Kidney epithelial cell (primary cell): ENCODE measurements at regions not wholly inside any gene's neighbourhood (a gene's known extent, or its start where the extent isn't known, plus 50 kb on each side); places are given as distances from the start of the nearest gene placed in this dataset.

ENCODE experiments used
- DNase-seq: peaks from one replicate; pipeline ENCODE4 v3.0.0-alpha.2; 2010; ENCODE audit warnings: low read depth
- H3K27me3 ChIP-seq: 2 replicates; pipeline ENCODE4 v1.6.0; 2011; ENCODE audit warnings: low read length; ENCODE audit not compliant: control insufficient read depth, insufficient read depth
- H3K36me3 ChIP-seq: 2 replicates; pipeline ENCODE4 v1.5.1; 2011; ENCODE audit warnings: low read length; ENCODE audit not compliant: control insufficient read depth, insufficient read depth
- H3K4me3 ChIP-seq: 2 replicates; pipeline ENCODE4 v1.5.1; 2011; ENCODE audit warnings: low read depth, mild to moderate bottlenecking, control low read depth, low read length
- CTCF ChIP-seq: IDR thresholded peaks from 2 replicates; pipeline ENCODE4 v1.5.1; 2011; ENCODE audit warnings: mild to moderate bottlenecking, moderate library complexity, low read length, control low read depth, inconsistent platforms; ENCODE audit not compliant: insufficient read depth, poor library complexity, severe bottlenecking

GRCh38 chr18:1907470-1908206 lies 663.7 kb downstream of the METTL4 start:
- TF ChIP-seq CTCF, result no peak
- DNase-seq, result no peak
- H3K27me3 ChIP-seq, result no peaks in the 10 kb centered on the region
- H3K36me3 ChIP-seq, result no peaks in the 10 kb centered on the region
- no peak overlapping the region for H3K4me3 ChIP-seq

GRCh38 chr18:1914489-1914888 lies 656.8 kb downstream of the METTL4 start:
- no peak for DNase-seq
- no peaks in the 10 kb centered on the region for H3K36me3 ChIP-seq
- H3K4me3 ChIP-seq, result no peak overlapping the region
- no peaks in the 10 kb centered on the region for H3K27me3 ChIP-seq
- peak; percentile 42 for TF ChIP-seq CTCF

GRCh38 chr18:1916869-1917523 lies 654.3 kb downstream of the METTL4 start:
- Histone ChIP-seq H3K36me3 (no peaks in the 10 kb centered on the region), H3K4me3 (no peak overlapping the region), H3K27me3 (no peaks in the 10 kb centered on the region)
- TF ChIP-seq CTCF, result no peak
- no peak for DNase-seq

- H3K27me3 ChIP-seq, result no peaks in the 10 kb centered on the region
- DNase-seq, result no peak
- no peaks in the 10 kb centered on the region for H3K36me3 ChIP-seq
- TF ChIP-seq CTCF, result no peak
- no peak overlapping the region for H3K4me3 ChIP-seq
Measured at GRCh38 chr18:1917569-1917968, 653.7 kb downstream of the METTL4 start.

- DNase-seq, result no peak
- no peak for TF ChIP-seq CTCF
- H3K36me3 ChIP-seq, result no peaks in the 10 kb centered on the region
- no peak overlapping the region for H3K4me3 ChIP-seq
- H3K27me3 ChIP-seq, result no peaks in the 10 kb centered on the region
Measured at GRCh38 chr18:1922066-1922465, 649.2 kb downstream of the METTL4 start.
